Lower leg skin (tissue), 4 donors: ENCODE measurements at regions not wholly inside any gene's neighbourhood (a gene's known extent, or its start where the extent isn't known, plus 50 kb on each side); places are given as distances from the start of the nearest gene placed in this dataset.

ENCODE experiments used
- DNase-seq, 2 donors: peaks; one replicate each; pipeline ENCODE4 v3.0.0-alpha.2; 2019; ENCODE audit warnings: low spot score in 2 of 2
- H3K4me3 ChIP-seq: fragments of 200-600 bp; sonication (generic); 2 replicates; pipeline ENCODE4 v1.5.1; 2017; ENCODE audit warnings: mild to moderate bottlenecking, low read depth; ENCODE audit not compliant: poor library complexity, severe bottlenecking
- CTCF ChIP-seq, 3 donors: fragments of 450-650 bp; IDR thresholded peaks; one replicate each; pipeline ENCODE4 v1.5.1; 2016; ENCODE audit warnings: antibody characterized with exemption in 3 of 3, mild to moderate bottlenecking in 3 of 3, moderate library complexity in 2 of 3
- POLR2A ChIP-seq, 2 donors: fragments of 450-650 bp; IDR thresholded peaks; one replicate each; pipeline ENCODE4 v1.6.1; 2016 to 2017; ENCODE audit warnings: antibody characterized with exemption in 2 of 2, mild to moderate bottlenecking in 1 of 2, moderate library complexity in 1 of 2
- WGBS, 2 donors: methylation state at CpG; one replicate each; pipeline ENCODE4 v1.1.5; 2018; 5-methylcytosine and 5-hydroxymethylcytosine counted together
- intact Hi-C: fragments of 100-400 bp; cut with DNase I; formaldehyde crosslinking; loops from one replicate; pipeline ENCODE4 v1.15.0; 2023; ENCODE audit warnings: low total_unique reads

GRCh38 chr13:84132491-84132890 is 250.2 kb upstream of the SLITRK1 start:
- TF ChIP-seq CTCF (IDR thresholded peaks at IDR 0.05) (no peak), POLR2A (IDR thresholded peaks at IDR 0.05) (no peak)
- DNase-seq: no peak
- intact Hi-C loops: no loop called here
- no peak overlapping the region for H3K4me3 ChIP-seq

GRCh38 chr13:84131249-84131648 is 249.0 kb upstream of the SLITRK1 start:
- TF ChIP-seq POLR2A (IDR thresholded peaks at IDR 0.05): no peak
- no peak for TF ChIP-seq CTCF (IDR thresholded peaks at IDR 0.05)
- DNase-seq: no peak
- 91 to 92% methylated on average over 7 of the region's 7 CpGs for WGBS, 2 donors
- intact Hi-C loops: no loop called here
- H3K4me3 ChIP-seq: no peak overlapping the region

- 68 to 74% methylated on average over 1 of the region's 1 CpG for WGBS, 2 donors
- DNase-seq: no peak
- intact Hi-C loops: no loop called here
- no peak overlapping the region for H3K4me3 ChIP-seq
- TF ChIP-seq CTCF (IDR thresholded peaks at IDR 0.05) (no peak), POLR2A (IDR thresholded peaks at IDR 0.05) (no peak)
Measured at GRCh38 chr13:84130495-84131114, 248.3 kb upstream of the SLITRK1 start.

- WGBS, 2 donors: 83 to 84% methylated on average over 2 of the region's 2 CpGs
- no peak for DNase-seq
- H3K4me3 ChIP-seq: no peak overlapping the region
- intact Hi-C loops: no loop called here
- TF ChIP-seq CTCF (IDR thresholded peaks at IDR 0.05) (no peak), POLR2A (IDR thresholded peaks at IDR 0.05) (no peak)
Measured at GRCh38 chr13:84129966-84130365, 247.7 kb upstream of the SLITRK1 start.

GRCh38 chr13:84127597-84128128 is 245.4 kb upstream of the SLITRK1 start:
- intact Hi-C loops: no loop called here
- no peak for TF ChIP-seq POLR2A (IDR thresholded peaks at IDR 0.05)
- 94 to 99% methylated on average over 8 of the region's 8 CpGs for WGBS, 2 donors
- H3K4me3 ChIP-seq: no peak overlapping the region
- no peak for DNase-seq

- TF ChIP-seq CTCF (IDR thresholded peaks at IDR 0.05): no peak
- intact Hi-C loops: no loop called here
- 67% methylated on average over 7 of the region's 7 CpGs for WGBS, 2 donors
- no peak overlapping the region for H3K4me3 ChIP-seq
- DNase-seq: no peak
Measured at GRCh38 chr13:84126671-84127171, 244.4 kb upstream of the SLITRK1 start.
